ENCODE measurements at regions not wholly inside any gene's neighbourhood (a gene's known extent, or its start where the extent isn't known, plus 50 kb on each side); places are given as distances from the start of the nearest gene placed in this dataset.

DNA sequence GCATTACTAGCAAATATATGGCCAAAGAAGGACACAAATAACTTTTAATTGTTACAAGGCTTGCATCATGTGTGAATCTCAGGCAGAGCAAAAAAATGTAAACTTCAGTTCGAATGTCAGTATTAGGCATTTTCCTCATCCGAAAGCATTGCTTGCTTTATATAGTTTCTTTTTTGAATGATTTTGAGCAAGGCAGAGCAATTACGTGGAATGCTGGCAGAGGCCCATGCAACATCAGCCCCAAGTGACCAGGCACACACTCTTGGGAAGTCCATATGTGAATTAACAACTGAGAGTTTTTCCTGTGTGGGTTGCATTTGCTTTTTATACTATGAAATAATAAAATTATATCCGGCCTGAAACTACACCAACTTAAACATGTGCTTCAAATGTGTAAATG lies 274.8 kb downstream of the PTPRC start:
- Histone ChIP-seq H3K4me3 (ENCODE audit: low read length) (no peak overlapping the region), H3K4me1 (ENCODE audit: insufficient read depth, low read length) (peaks cover 11% of the 10 kb centered on the region), H2AFZ (ENCODE audit: low read depth, low read length) (no peak overlapping the region), H3K27me3 (ENCODE audit: insufficient read depth, low read length) (no peaks in the 10 kb centered on the region), H3K36me3 (ENCODE audit: insufficient read depth, low read length) (peaks cover 15% of the 10 kb centered on the region), H3K9me3 (ENCODE audit: low read length) (no peaks in the 10 kb centered on the region)

DNA sequence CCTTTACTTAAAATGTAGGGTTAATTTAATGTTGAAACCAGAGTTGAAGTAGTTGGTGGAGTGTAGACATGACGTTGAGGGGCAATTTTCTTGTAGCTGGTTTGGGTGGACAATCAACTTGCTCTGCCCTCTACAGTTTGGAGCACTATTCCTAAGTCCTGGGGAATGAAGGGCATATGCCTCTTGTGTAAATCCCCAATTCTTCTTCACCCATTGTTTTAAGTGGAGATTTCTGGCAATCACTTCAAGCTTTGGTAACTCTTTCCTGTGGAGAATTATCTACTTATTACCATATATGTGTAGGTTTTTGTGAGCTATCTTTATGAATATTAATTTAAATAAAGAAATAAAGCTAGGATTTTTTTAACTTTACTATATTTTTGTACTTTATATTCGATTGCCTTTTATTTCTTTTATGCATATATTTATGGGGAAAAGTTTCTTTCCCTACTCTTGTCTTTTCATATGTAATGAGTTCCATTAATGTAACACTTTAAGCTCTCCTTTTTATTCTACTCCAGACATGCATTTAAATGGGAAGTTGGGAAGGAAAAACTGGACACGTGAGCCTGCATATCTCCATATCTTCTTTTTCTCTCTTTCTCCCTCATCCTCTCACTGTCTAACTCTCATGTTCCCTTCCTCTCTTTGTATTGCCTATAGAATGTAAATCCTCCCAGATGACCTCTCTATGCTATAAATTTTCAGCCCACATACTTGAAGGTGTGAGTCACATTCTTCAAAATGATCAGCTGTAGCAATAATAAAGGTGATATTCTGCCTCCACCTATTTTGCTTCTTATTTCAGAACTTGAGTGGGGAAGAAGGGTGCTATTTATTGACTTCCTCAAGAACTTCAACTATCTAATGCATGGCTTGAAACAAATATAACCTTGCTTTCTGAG lies 276.7 kb downstream of the PTPRC start:
- Histone ChIP-seq H2AFZ (ENCODE audit: low read depth, low read length) (no peak overlapping the region), H3K4me1 (ENCODE audit: insufficient read depth, low read length) (peaks cover 5% of the 10 kb centered on the region), H3K36me3 (ENCODE audit: insufficient read depth, low read length) (peaks cover 23% of the 10 kb centered on the region), H3K9me3 (ENCODE audit: low read length) (peaks cover 4% of the 10 kb centered on the region), H3K4me3 (ENCODE audit: low read length) (no peak overlapping the region), H3K27me3 (ENCODE audit: insufficient read depth, low read length) (no peaks in the 10 kb centered on the region)

DNA sequence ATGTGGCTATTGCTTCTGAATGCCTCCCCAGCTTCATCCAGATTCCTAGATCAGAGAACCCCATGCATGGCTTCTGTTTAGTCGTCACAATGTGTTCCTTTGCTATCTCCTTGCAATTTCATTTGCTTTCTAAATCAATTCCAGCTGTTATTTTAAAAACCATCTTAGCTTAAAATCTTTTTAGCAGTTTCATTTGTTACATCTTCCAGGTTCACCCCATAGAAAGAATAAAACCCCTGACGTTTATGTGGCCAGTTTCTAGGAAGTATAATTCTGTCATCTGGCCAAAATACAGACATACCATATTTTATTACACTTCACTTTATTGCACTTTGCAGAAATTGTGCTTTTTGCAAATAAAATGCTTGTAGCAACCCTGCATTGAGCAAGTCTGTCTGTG lies 278.4 kb downstream of the PTPRC start:
- no peaks in the 10 kb centered on the region for H3K27me3 ChIP-seq (ENCODE audit: insufficient read depth, low read length)
- no peak overlapping the region for H3K4me3 ChIP-seq (ENCODE audit: low read length)
- H3K36me3 ChIP-seq (ENCODE audit: insufficient read depth, low read length): peaks cover 21% of the 10 kb centered on the region
- H3K4me1 ChIP-seq (ENCODE audit: insufficient read depth, low read length): no peaks in the 10 kb centered on the region
- H3K9me3 ChIP-seq (ENCODE audit: low read length): peaks cover 4% of the 10 kb centered on the region
- H2AFZ ChIP-seq (ENCODE audit: low read depth, low read length): no peak overlapping the region

DNA sequence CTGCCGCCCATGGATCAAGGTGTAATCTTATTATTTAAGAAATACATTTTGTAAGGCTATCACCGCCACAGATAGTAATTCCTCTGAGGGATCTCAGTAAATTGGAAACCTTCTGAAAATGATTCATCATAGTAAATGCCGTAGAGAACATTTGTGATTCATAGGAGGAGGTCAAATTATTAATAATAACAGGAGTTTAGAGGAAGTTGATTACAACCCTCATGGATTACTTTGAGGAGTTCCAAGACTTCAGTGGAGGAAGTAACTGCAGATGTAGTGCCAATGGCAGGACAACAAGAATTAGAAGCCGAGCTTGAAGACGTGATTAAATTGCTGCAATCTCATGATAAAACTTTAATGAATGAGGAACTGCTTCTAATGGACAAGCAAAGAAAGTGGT lies 280.1 kb downstream of the PTPRC start:
- H3K36me3 ChIP-seq (ENCODE audit: insufficient read depth, low read length): peaks cover 18% of the 10 kb centered on the region
- no peak overlapping the region for H2AFZ ChIP-seq (ENCODE audit: low read depth, low read length)
- no peaks in the 10 kb centered on the region for H3K27me3 ChIP-seq (ENCODE audit: insufficient read depth, low read length)
- no peaks in the 10 kb centered on the region for H3K4me1 ChIP-seq (ENCODE audit: insufficient read depth, low read length)
- H3K9me3 ChIP-seq (ENCODE audit: low read length): peaks cover 4% of the 10 kb centered on the region
- H3K4me3 ChIP-seq (ENCODE audit: low read length): no peak overlapping the region

DNA sequence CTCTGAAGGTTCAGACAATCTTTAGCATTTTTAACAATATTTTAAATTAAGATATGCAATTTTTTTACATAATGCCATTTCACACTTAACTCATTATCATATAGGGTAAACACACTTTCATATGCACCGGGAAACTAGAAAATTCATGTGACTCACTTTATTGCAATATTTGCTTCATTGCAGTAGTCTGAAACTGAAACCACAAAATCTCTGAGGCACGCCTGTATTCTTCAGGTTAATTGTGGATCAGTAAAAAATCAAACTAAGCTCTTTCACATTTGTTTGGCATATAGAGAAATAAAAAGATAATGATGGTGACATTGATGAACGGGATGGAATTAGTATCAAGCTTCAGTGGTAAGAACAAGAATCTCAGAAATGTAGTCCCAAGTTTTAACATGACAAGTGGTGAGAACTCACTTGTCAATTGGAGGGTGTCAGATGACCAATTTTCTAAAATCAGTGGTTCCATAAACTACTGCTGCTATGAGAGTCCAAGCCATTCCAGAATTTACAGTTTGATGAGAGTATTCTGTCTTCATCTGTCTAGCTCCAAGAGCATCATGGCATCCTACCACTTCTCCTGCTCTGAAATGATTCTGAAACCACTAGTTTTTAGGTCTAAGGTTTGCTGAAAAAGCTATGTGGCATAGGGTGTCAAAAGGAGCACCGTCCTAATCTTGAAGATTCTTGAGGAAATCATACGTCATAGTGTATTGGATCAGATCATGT lies 281.0 kb downstream of the PTPRC start:
- peaks cover 4% of the 10 kb centered on the region for H3K9me3 ChIP-seq (ENCODE audit: low read length)
- H3K36me3 ChIP-seq (ENCODE audit: insufficient read depth, low read length): peaks cover 12% of the 10 kb centered on the region
- H3K4me1 ChIP-seq (ENCODE audit: insufficient read depth, low read length): no peaks in the 10 kb centered on the region
- no peak overlapping the region for H3K4me3 ChIP-seq (ENCODE audit: low read length)
- H2AFZ ChIP-seq (ENCODE audit: low read depth, low read length): no peak overlapping the region
- no peaks in the 10 kb centered on the region for H3K27me3 ChIP-seq (ENCODE audit: insufficient read depth, low read length)

DNA sequence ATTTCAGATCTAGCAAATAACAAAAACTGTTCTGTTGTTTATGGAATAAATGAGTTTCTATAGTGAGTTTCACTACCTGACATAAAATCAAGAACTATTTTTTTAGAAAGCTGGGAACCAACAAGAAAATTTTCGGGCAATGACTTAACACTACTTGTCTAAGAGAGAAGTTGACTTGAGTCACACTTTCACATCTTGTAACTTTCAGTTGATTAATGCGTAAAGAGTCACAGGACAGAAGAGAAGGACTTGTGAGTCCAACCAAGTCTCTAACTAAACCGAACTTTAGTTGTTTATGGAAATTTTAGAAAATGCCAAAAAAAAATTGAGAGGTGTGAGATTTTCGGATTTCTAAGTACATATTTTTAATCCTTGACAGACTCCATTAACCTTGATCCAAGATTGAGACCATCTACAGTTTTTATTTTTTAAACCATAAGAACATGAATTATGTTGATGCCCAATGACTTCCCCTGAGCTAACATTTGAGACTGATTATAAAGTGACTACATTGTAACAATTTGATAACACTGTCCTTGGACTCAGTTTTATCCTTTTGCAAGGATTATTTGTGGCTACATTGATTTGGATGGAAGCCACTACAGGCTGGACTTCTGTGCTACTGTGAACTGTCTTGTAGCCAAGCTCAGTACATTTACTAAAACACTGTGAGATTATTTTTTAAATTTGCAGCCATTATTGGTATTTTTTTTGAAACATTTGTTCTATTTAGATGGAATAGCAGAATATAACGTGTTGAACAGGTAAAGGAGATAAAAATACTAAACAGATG lies 284.0 kb downstream of the PTPRC start:
- H3K36me3 ChIP-seq (ENCODE audit: insufficient read depth, low read length): peaks cover 14% of the 10 kb centered on the region

DNA sequence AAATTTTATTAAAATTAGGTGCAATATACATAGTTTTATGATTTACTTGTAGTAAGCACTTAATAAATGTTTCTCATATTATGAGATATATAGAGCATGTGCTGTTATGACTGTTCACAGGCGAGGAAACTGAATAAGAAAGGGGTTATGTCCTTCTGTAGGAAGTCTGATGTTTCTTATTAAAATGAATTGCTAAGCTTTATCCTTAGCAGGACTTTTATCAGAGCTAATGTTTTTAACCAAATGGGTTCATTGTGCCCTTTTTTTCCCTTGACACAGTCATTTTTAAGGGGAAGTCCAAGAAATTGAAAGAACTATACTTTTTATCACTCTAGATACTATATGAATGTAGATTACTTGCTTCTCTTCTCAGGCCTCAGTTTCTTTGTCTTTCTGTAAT lies 285.2 kb downstream of the PTPRC start:
- Histone ChIP-seq H2AFZ (ENCODE audit: low read depth, low read length) (no peak overlapping the region), H3K36me3 (ENCODE audit: insufficient read depth, low read length) (peaks cover 14% of the 10 kb centered on the region), H3K9me3 (ENCODE audit: low read length) (peaks cover 4% of the 10 kb centered on the region), H3K4me1 (ENCODE audit: insufficient read depth, low read length) (peaks cover 2% of the 10 kb centered on the region), H3K4me3 (ENCODE audit: low read length) (no peak overlapping the region), H3K27me3 (ENCODE audit: insufficient read depth, low read length) (no peaks in the 10 kb centered on the region)

More for the DNA sequence above, 284.0 kb downstream of the PTPRC start:
- H3K4me3 ChIP-seq (ENCODE audit: low read length): no peak overlapping the region
- peaks cover 4% of the 10 kb centered on the region for H3K9me3 ChIP-seq (ENCODE audit: low read length)
- H3K4me1 ChIP-seq (ENCODE audit: insufficient read depth, low read length): no peaks in the 10 kb centered on the region
- H2AFZ ChIP-seq (ENCODE audit: low read depth, low read length): no peak overlapping the region
- H3K27me3 ChIP-seq (ENCODE audit: insufficient read depth, low read length): no peaks in the 10 kb centered on the region

DNA sequence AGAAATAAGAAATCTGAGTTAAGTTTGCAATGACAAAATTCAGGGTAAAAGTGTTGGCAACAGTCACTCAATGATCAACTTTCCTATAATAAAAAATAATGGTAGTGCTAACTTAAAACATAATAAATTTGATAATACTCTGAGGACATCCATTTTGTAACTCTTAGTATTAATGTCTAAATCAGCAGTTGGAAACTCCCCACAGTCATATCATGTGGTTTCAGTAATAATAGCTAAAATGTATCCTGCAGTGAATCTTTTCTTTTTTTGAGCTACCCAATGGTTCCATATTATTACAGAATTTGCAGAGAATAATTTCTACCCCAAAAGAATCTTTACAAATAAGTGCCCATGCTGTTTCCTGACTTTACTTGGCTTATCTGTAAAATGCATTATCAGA lies 286.7 kb downstream of the PTPRC start:
- Histone ChIP-seq H3K4me3 (ENCODE audit: low read length) (no peak overlapping the region), H3K4me1 (ENCODE audit: insufficient read depth, low read length) (peaks cover 12% of the 10 kb centered on the region), H2AFZ (ENCODE audit: low read depth, low read length) (no peak overlapping the region), H3K27me3 (ENCODE audit: insufficient read depth, low read length) (no peaks in the 10 kb centered on the region), H3K9me3 (ENCODE audit: low read length) (no peaks in the 10 kb centered on the region), H3K36me3 (ENCODE audit: insufficient read depth, low read length) (peaks cover 6% of the 10 kb centered on the region)

DNA sequence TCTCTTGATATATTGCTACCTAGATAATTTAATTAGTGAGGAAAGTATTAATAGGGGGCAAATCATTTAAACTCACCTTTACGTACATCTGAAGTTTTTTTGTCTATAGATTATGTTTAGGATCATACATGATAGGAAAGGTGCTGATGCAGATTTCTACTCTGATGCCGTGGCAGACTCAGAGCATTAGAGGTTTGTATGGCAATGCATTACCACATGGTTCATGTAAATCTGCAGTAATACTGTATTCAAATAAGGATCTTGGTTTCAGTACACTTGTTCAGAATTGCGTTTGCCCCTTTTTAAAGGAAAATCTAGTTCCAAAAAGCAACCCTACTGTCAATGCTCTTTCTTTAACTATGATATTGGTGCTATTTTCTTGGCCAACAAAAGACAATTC lies 288.3 kb downstream of the PTPRC start:
- Histone ChIP-seq H3K4me1 (ENCODE audit: insufficient read depth, low read length) (peaks cover 23% of the 10 kb centered on the region), H3K36me3 (ENCODE audit: insufficient read depth, low read length) (peaks cover 5% of the 10 kb centered on the region), H3K9me3 (ENCODE audit: low read length) (no peaks in the 10 kb centered on the region), H3K4me3 (ENCODE audit: low read length) (no peak overlapping the region), H2AFZ (ENCODE audit: low read depth, low read length) (no peak overlapping the region), H3K27me3 (ENCODE audit: insufficient read depth, low read length) (no peaks in the 10 kb centered on the region)

DNA sequence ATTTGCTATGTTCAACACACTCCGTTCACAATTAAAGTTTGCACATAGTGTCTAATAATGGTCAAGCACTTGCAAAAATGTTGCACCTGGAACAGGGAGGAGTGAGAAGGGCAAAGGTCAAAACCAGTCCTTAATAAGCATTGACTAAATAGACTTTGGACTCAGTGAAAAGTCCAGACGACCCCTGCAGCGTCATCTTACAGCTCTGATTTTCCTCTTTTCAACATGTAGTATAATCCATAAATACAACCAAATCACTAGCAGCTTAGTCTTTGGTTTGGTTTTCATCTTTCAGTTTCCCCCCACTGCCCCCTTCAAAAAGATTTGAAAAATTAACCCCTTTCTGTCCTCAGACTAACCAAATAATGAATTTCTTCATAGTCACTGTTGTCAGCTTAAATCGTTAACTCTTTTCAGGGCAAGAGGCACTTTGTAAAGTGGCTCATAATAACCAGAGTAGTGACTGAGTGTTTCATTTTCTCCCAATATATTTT lies 290.3 kb downstream of the PTPRC start:
- Histone ChIP-seq H3K4me3 (ENCODE audit: low read length) (no peak overlapping the region), H3K4me1 (ENCODE audit: insufficient read depth, low read length) (peaks cover 40% of the 10 kb centered on the region), H3K36me3 (ENCODE audit: insufficient read depth, low read length) (peaks cover 5% of the 10 kb centered on the region), H2AFZ (ENCODE audit: low read depth, low read length) (no peak overlapping the region), H3K9me3 (ENCODE audit: low read length) (no peaks in the 10 kb centered on the region), H3K27me3 (ENCODE audit: insufficient read depth, low read length) (no peaks in the 10 kb centered on the region)

DNA sequence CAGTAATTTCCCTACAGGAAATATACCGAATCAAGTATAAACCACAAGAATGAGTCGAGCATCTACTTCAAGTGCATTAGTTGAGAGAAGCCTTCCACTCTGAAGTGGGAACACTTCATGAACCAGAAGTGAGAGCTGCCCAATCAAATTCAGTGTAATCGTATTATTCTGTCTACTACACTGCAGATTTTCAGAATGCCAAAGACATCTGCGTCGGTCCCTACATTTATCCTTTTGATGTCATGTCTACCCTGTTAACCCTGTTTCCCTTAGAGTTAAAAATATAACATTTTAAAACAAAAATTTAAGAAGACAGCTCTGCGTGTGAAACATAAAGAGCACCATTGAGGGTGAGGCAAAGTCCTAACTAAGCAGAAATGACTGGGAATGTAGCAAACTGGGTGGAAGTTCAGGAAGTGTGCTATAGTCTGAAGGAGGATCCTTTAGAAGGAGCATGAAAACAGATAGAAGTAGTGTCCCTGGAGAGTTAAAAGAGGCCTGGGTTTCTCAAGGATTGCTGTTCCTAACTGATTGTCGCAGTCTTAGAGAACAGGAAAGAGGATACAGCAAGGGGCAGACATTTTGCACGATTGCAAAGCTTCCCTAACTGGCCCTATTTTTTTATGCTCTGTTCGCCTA lies 291.2 kb downstream of the PTPRC start:
- Histone ChIP-seq H3K9me3 (ENCODE audit: low read length) (no peaks in the 10 kb centered on the region), H3K36me3 (ENCODE audit: insufficient read depth, low read length) (peaks cover 5% of the 10 kb centered on the region), H3K27me3 (ENCODE audit: insufficient read depth, low read length) (no peaks in the 10 kb centered on the region), H3K4me3 (ENCODE audit: low read length) (peak overlapping the region; percentile 41), H2AFZ (ENCODE audit: low read depth, low read length) (no peak overlapping the region), H3K4me1 (ENCODE audit: insufficient read depth, low read length) (peaks cover 42% of the 10 kb centered on the region)

DNA sequence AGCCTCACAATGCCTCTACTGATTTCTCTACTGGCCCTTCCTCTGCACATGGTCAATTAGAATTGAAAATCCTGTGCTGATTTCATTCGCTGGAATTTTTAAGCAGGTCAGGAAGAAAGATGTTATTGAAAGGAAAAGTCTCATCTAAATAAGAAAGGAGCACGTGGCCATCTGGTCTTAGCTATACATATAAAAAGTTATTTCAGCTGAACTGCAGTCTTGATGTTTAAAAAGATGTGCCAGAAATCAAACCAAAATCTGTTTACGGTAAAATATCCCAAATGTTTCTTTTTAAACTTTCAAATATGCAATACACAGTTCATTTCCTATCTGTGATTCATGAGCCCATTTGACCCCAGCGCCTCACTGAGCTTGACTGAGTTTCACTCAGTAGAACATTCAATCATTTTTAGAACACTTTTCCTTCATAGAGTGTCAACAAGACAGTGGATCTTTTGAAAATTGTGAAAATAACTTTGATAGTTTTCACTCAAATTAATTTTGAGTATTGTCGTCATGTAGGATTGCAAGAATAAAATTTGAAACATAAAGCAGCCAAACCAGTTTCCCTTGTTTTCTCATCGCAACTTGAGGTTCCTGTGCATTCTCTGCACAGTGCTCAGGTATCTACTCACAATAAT lies 293.6 kb downstream of the PTPRC start:
- Histone ChIP-seq H3K27me3 (ENCODE audit: insufficient read depth, low read length) (no peaks in the 10 kb centered on the region), H3K9me3 (ENCODE audit: low read length) (no peaks in the 10 kb centered on the region), H3K36me3 (ENCODE audit: insufficient read depth, low read length) (no peaks in the 10 kb centered on the region), H2AFZ (ENCODE audit: low read depth, low read length) (no peak overlapping the region), H3K4me1 (ENCODE audit: insufficient read depth, low read length) (peaks cover 43% of the 10 kb centered on the region), H3K4me3 (ENCODE audit: low read length) (peak overlapping the region; percentile 6)

Measured in neuron (in vitro differentiated cells).